ENCODE measurements at regions not wholly inside any gene's neighbourhood (a gene's known extent, or its start where the extent isn't known, plus 50 kb on each side); places are given as distances from the start of the nearest gene placed in this dataset.

DNA sequence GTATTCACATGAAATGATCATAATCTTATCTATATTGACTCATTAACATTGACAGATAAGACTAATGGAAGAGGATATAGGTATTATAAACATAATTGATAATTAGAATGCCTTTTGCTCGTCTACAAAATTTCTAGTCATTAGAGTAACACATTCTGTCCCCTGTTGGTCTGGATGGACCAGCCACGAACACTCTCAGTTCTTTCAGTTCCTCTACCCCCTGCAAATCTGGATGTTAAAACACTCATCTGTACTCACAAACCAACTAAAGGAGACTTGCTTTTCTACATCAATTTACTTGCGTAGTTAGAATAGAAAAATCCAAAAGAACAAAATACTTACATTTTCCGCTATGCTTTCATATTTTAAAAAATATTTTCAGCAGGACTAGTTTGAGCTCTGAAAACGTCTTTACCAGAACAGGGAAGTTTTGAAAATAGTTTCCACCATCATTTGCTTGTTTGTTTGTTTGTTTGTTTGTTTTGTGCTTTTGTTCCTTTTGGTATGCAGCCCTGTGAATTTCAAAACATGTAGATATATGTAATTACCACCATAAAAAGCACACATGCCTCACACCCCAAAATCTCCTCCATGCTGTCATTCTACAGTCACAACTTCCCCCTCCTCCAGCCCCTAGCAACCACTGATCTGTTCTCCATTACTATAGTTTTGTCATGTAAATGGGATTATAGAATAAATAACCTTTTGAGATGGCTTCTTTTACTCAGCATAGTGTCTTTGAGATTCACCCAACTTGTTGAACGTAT lies 103.8 kb downstream of the FZD1 start:
- H3K9me3 ChIP-seq = no peaks in the 10 kb centered on the region
- no peak for DNase-seq
- intact Hi-C loops (cut with DNase I; ENCODE audit: low total_unique reads) = no loop called here
- no peak overlapping the region for H3K27ac ChIP-seq
- TF ChIP-seq, protein P1, sequence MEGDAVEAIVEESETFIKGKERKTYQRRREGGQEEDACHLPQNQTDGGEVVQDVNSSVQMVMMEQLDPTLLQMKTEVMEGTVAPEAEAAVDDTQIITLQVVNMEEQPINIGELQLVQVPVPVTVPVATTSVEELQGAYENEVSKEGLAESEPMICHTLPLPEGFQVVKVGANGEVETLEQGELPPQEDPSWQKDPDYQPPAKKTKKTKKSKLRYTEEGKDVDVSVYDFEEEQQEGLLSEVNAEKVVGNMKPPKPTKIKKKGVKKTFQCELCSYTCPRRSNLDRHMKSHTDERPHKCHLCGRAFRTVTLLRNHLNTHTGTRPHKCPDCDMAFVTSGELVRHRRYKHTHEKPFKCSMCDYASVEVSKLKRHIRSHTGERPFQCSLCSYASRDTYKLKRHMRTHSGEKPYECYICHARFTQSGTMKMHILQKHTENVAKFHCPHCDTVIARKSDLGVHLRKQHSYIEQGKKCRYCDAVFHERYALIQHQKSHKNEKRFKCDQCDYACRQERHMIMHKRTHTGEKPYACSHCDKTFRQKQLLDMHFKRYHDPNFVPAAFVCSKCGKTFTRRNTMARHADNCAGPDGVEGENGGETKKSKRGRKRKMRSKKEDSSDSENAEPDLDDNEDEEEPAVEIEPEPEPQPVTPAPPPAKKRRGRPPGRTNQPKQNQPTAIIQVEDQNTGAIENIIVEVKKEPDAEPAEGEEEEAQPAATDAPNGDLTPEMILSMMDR (IDR thresholded peaks at IDR 0.05 in 4 of 5, conservative IDR thresholded peaks at IDR 0.05 in 1 of 5) = no peak
- no peak for TF ChIP-seq POLR2A (IDR thresholded peaks at IDR 0.05)
- H3K36me3 ChIP-seq = no peaks in the 10 kb centered on the region
- no peaks in the 10 kb centered on the region for H3K4me1 ChIP-seq
- no peaks in the 10 kb centered on the region for H3K27me3 ChIP-seq
- in situ Hi-C loops (cut with MboI; ENCODE audit: low sequenced_read_pairs in 4 of 4) = no loop called here
- no peak overlapping the region for H3K4me3 ChIP-seq
- no peak for ATAC-seq

DNA sequence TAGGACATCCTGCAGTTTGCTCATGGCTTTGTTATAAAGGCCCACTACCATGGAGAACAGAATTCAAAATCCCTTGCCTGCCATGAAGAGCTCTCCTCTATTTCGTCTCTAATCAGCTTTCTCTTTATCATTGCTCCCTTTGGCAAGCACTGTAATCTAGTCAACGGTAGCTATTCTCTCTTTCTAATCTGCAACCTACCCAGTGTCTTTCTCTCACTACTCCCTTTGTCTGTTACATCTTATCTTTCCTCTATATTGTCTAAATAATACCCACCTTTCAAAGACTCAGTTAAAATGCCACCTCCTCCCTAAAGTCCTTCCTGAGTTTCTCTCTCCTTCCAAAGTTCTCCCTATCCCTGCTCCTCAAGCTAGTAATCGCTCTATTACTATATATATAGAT lies 108.1 kb downstream of the FZD1 start:
- in situ Hi-C loops (cut with MboI; ENCODE audit: low sequenced_read_pairs in 4 of 4) = no loop called here
- H3K4me1 ChIP-seq = no peaks in the 10 kb centered on the region

DNA sequence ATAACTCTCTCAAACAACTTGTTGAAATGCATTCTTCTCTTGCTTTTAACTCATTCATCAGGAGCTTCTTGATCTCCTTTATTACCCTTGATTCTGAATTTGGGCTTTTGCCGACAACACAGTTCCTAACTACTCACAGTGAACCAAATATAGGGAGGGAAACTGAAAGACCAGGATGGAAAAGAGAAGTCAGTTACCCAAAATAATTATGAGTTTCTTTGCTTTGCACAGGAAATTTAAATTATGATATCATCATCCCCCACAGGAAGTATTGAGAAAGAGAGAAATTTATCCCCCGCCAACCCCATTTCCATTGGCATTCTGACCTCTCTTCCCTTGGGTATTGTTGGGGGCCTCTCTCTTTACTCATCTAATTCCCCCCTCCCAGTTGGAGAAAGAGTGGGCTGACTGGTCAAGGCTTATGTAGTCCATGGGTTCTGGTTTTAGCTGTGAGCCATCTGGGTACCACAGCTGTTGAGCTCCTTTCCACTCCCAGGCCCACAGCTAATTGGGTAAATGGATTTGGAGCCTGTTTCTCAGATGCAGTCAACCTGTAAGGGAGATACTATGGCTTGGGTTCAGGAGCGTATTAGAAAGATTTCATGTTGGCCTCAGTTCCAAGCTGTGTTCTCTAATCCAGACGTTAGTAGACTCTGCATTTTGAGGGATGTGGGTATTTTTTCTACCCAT lies 109.0 kb downstream of the FZD1 start:
- in situ Hi-C loops (cut with MboI; ENCODE audit: low sequenced_read_pairs in 4 of 4) (no loop called here), intact Hi-C loops (cut with DNase I; ENCODE audit: low total_unique reads) (no loop called here)
- TF ChIP-seq POLR2A (IDR thresholded peaks at IDR 0.05) = no peak
- TF ChIP-seq, protein P1 (IDR thresholded peaks at IDR 0.05 in 4 of 5, conservative IDR thresholded peaks at IDR 0.05 in 1 of 5) = no peak
- no peaks in the 10 kb centered on the region for H3K27me3 ChIP-seq
- no peaks in the 10 kb centered on the region for H3K4me1 ChIP-seq
- no peak overlapping the region for H3K27ac ChIP-seq
- no peaks in the 10 kb centered on the region for H3K36me3 ChIP-seq
- H3K4me3 ChIP-seq = no peak overlapping the region
- DNase-seq (no peak), ATAC-seq (no peak)
- H3K9me3 ChIP-seq = no peaks in the 10 kb centered on the region

More for the DNA sequence above, 108.1 kb downstream of the FZD1 start:
- Histone ChIP-seq H3K9me3 (no peaks in the 10 kb centered on the region), H3K4me3 (no peak overlapping the region), H3K27ac (no peak overlapping the region), H3K36me3 (no peaks in the 10 kb centered on the region), H3K27me3 (no peaks in the 10 kb centered on the region)
- ATAC-seq (no peak), DNase-seq (no peak)
- intact Hi-C loops (cut with DNase I; ENCODE audit: low total_unique reads) = no loop called here
- no peak for TF ChIP-seq POLR2A (IDR thresholded peaks at IDR 0.05)
- TF ChIP-seq, protein P1 (IDR thresholded peaks at IDR 0.05 in 4 of 5, conservative IDR thresholded peaks at IDR 0.05 in 1 of 5) = no peak

DNA sequence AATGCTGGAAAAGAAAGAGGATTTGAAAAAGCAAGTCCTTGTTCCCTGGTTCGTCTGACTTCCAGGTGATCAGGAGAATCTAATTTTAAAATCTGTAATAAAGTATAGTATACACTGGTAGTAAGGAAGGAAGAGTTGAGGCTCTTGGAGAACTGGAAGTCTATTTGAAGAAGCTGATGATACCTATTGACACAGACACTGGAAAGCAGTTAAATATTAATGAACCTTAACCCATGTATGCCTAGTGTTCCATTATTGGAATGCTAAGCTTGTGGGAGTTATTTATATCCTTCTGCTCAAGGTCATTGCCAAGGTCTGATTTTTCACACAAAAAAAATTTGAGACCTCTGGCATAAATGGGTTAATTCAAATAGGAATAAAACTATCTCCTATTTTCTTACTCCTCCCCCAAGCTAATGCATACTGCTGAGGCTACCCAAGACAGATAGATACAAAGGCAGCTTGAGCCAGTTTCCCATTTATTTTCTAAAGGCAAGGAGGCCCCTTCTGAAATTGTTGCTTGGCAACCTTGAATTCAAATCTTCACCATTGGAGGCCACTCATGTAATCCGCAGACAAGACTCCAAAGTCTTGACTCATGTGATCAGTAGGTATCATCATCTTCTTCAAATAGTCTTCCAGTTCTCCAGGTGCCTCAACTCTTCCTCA lies 110.2 kb downstream of the FZD1 start:
- no peak overlapping the region for H3K4me3 ChIP-seq
- no peaks in the 10 kb centered on the region for H3K4me1 ChIP-seq
- in situ Hi-C loops (cut with MboI; ENCODE audit: low sequenced_read_pairs in 4 of 4) (no loop called here), intact Hi-C loops (cut with DNase I; ENCODE audit: low total_unique reads) (no loop called here)
- H3K9me3 ChIP-seq = no peaks in the 10 kb centered on the region
- H3K27me3 ChIP-seq = no peaks in the 10 kb centered on the region
- DNase-seq = no peak
- TF ChIP-seq, protein P1 (IDR thresholded peaks at IDR 0.05 in 4 of 5, conservative IDR thresholded peaks at IDR 0.05 in 1 of 5) = no peak
- TF ChIP-seq POLR2A (IDR thresholded peaks at IDR 0.05) = no peak
- ATAC-seq = no peak
- no peak overlapping the region for H3K27ac ChIP-seq
- H3K36me3 ChIP-seq = no peaks in the 10 kb centered on the region
